Esophagus squamous epithelium (tissue), 5 donors: ENCODE measurements at regions not wholly inside any gene's neighbourhood (a gene's known extent, or its start where the extent isn't known, plus 50 kb on each side); places are given as distances from the start of the nearest gene placed in this dataset.

Experiments used
- DNase-seq: peaks from one replicate; lab custom pipeline; 2025; lab: John Stamatoyannopoulos, UW
- H3K27ac ChIP-seq, 4 donors: fragments of 200-600 bp; sonication (generic); one replicate each; pipeline ENCODE4 v1.5.1; 2016 to 2019; ENCODE audit warnings: mild to moderate bottlenecking in 1 of 4
- H3K27me3 ChIP-seq, 4 donors: fragments of 200-600 bp; sonication (generic); 1 replicate in 3 of 4; 2 replicates in 1 of 4; pipeline versions ENCODE4 v1.5.1 to v1.6.0; 2017 to 2021; ENCODE audit warnings: antibody characterized with exemption in 1 of 4
- H3K36me3 ChIP-seq, 3 donors: fragments of 200-600 bp; sonication (generic); one replicate each; pipeline ENCODE4 v1.5.1; 2016 to 2019
- H3K4me1 ChIP-seq, 3 donors: fragments of 200-600 bp; sonication (generic); one replicate each; pipeline ENCODE4 v1.5.1; 2017 to 2019
- H3K4me3 ChIP-seq, 4 donors: fragments of 200-600 bp; sonication (generic); 1 replicate in 3 of 4; 2 replicates in 1 of 4; pipeline ENCODE4 v1.5.1; 2016 to 2019; ENCODE audit warnings: mild to moderate bottlenecking in 2 of 4, moderate library complexity in 1 of 4
- H3K9me3 ChIP-seq, 3 donors: fragments of 200-600 bp; sonication (generic); one replicate each; pipeline ENCODE4 v1.5.1; 2016 to 2019
- CTCF ChIP-seq, 6 experiments: fragments of 450-650 bp in 4 of 6; fragments of 200-600 bp in 2 of 6; sonication (generic) in 2 of 6; IDR thresholded peaks; one replicate each; pipeline ENCODE4 v1.5.1; 2016 to 2019; ENCODE audit warnings: antibody characterized with exemption in 6 of 6, mild to moderate bottlenecking in 4 of 6, moderate library complexity in 4 of 6
- POLR2A ChIP-seq, 4 donors: fragments of 450-650 bp; IDR thresholded peaks; one replicate each; pipeline ENCODE4 v1.6.1; 2017; ENCODE audit warnings: antibody characterized with exemption in 4 of 4, mild to moderate bottlenecking in 4 of 4, moderate library complexity in 3 of 4
- WGBS, 2 donors: methylation state at CpG; one replicate each; pipeline ENCODE4 v1.1.5; 2018; 5-methylcytosine and 5-hydroxymethylcytosine counted together
- intact Hi-C: fragments of 100-400 bp; cut with DNase I; formaldehyde crosslinking; loops from one replicate; pipeline ENCODE4 v1.15.0; 2022
- donor health status: DM: yes; HTN: yes; CAD: no.

DNA sequence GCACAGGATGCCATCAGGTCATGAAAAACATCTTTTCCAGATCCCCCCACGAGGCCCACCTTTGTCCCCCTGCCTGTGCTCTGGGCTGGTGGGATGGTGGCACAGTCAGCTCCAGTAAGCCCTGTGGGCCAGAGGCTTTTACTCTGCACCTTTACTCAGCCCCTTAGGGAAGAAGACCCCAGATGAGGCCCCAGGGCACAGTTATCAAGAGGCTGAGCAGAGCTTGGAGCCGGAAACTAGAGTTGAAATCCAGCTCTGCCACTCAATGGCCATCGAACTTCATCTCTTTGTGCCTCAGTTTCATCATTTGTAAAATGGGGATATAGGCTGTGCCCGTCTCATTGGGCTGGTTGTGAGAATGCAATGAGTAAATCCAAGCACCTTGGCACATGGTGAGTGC, 81.7 kb upstream of the TOX2 start:
- H3K27me3 ChIP-seq = peaks cover 0 to 15% (median 0%) of the 10 kb centered on the region in 4 donors
- 67 to 73% methylated on average over 4 of the region's 4 CpGs for WGBS, 2 donors
- H3K27ac ChIP-seq = no peak overlapping the region
- H3K36me3 ChIP-seq = no peaks in the 10 kb centered on the region
- no peak for DNase-seq
- H3K4me3 ChIP-seq = no peak overlapping the region
- H3K9me3 ChIP-seq = peaks cover 0 to 6% (median 0%) of the 10 kb centered on the region in 3 donors
- intact Hi-C loops = no loop called here
- H3K4me1 ChIP-seq = no peaks in the 10 kb centered on the region
- TF ChIP-seq POLR2A (IDR thresholded peaks at IDR 0.05) = no peak
- TF ChIP-seq CTCF (IDR thresholded peaks at IDR 0.05) = no peak

GRCh38 chr20:43832096-43832816, 82.4 kb upstream of the TOX2 start:
- no peak for DNase-seq
- intact Hi-C loops = no loop called here
- 47 to 53% methylated on average over 9 of the region's 9 CpGs for WGBS, 2 donors
- H3K27me3 ChIP-seq = peaks cover 0 to 16% (median 0%) of the 10 kb centered on the region in 4 donors
- no peaks in the 10 kb centered on the region for H3K36me3 ChIP-seq
- H3K9me3 ChIP-seq = peaks cover 0 to 6% (median 0%) of the 10 kb centered on the region in 3 donors
- no peaks in the 10 kb centered on the region for H3K4me1 ChIP-seq
- TF ChIP-seq CTCF (IDR thresholded peaks at IDR 0.05) (no peak), POLR2A (IDR thresholded peaks at IDR 0.05) (no peak)
- no peak overlapping the region for H3K4me3 ChIP-seq
- no peak overlapping the region for H3K27ac ChIP-seq

DNA sequence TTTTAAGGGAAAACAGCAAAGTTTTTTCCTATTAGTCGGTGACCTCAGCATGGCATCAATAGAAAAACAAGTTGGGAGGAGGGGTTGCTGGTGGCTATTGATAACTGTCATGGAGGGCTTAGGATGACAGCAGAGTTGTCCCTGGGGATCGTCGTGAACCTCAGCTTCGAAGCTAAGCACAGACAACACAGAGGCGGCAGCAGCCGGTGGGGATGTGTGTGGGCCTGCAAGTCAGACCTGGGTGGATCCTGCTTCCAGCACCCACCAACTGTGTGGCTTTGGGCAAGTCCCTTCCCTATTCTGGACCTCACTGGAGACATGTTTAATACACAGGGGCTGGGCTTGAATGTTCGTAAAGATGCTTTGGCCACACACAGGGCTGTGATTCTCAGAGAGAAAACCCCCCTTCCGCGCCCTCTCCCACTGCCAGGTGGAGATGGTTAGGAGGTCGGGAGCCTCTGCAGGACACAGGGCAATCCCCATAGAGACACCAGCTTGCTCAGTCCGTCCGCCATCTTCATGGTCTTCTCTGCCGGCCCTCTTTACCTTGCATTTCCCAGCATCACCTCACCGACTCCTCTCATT, 83.1 kb upstream of the TOX2 start:
- 82 to 87% methylated on average over 12 to 14 of the region's 14 CpGs for WGBS, 2 donors
- TF ChIP-seq POLR2A (IDR thresholded peaks at IDR 0.05) (no peak), CTCF (IDR thresholded peaks at IDR 0.05) (no peak)
- peaks cover 0 to 16% (median 0%) of the 10 kb centered on the region in 4 donors for H3K27me3 ChIP-seq
- no peaks in the 10 kb centered on the region for H3K4me1 ChIP-seq
- H3K4me3 ChIP-seq = no peak overlapping the region
- intact Hi-C loops = no loop called here
- peaks cover 0 to 6% (median 0%) of the 10 kb centered on the region in 3 donors for H3K9me3 ChIP-seq
- no peaks in the 10 kb centered on the region for H3K36me3 ChIP-seq
- H3K27ac ChIP-seq = no peak overlapping the region
- DNase-seq = no peak

DNA sequence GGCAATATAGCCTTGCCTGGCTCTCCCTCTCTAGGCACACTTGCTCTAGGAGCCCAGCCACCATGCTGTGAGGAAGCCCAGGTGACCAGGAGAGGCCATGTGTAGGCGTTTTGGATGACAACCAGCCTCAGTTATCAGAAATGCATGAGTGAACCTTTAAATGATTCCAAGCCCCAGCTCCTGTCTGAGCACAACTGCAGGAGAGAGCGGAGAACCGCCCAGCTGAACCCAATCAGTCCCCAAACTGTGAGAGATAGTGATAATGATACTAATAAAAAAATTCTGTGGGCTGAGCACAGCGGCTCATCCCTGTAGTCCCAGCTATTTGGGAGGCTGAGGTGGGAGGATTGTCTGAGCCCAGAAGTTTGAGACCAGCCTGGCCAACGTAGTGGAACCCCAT, 83.8 kb upstream of the TOX2 start:
- H3K9me3 ChIP-seq = peaks cover 0 to 6% (median 0%) of the 10 kb centered on the region in 3 donors
- H3K4me3 ChIP-seq = no peak overlapping the region
- H3K27ac ChIP-seq = no peak overlapping the region
- TF ChIP-seq POLR2A (IDR thresholded peaks at IDR 0.05) (no peak), CTCF (IDR thresholded peaks at IDR 0.05) (no peak)
- H3K4me1 ChIP-seq = no peaks in the 10 kb centered on the region
- intact Hi-C loops = no loop called here
- H3K36me3 ChIP-seq = no peaks in the 10 kb centered on the region
- DNase-seq = no peak
- peaks cover 0 to 16% (median 0%) of the 10 kb centered on the region in 4 donors for H3K27me3 ChIP-seq
- WGBS, 2 donors = 57 to 61% methylated on average over 5 of the region's 5 CpGs

GRCh38 chr20:43829951-43830690, 84.5 kb upstream of the TOX2 start:
- WGBS, 2 donors = 72 to 80% methylated on average over 2 to 5 of the region's 6 CpGs

More at GRCh38 chr20:43829951-43830690, 84.5 kb upstream of the TOX2 start:
- DNase-seq = no peak
- peaks cover 0 to 6% (median 0%) of the 10 kb centered on the region in 3 donors for H3K9me3 ChIP-seq
- no peaks in the 10 kb centered on the region for H3K4me1 ChIP-seq
- intact Hi-C loops = no loop called here
- H3K36me3 ChIP-seq = no peaks in the 10 kb centered on the region
- no peak overlapping the region for H3K4me3 ChIP-seq
- no peak for TF ChIP-seq POLR2A (IDR thresholded peaks at IDR 0.05)
- no peak for TF ChIP-seq CTCF (IDR thresholded peaks at IDR 0.05)
- H3K27ac ChIP-seq = no peak overlapping the region
- H3K27me3 ChIP-seq = peaks cover 0 to 23% (median 0%) of the 10 kb centered on the region in 4 donors
